Colonic mucosa (tissue), 4 donors: ENCODE measurements at regions not wholly inside any gene's neighbourhood (a gene's known extent, or its start where the extent isn't known, plus 50 kb on each side); places are given as distances from the start of the nearest gene placed in this dataset.

Experiments
- DNase-seq: peaks from one replicate; pipeline ENCODE4 v3.0.0-alpha.2; 2020
- H3K27ac ChIP-seq: fragments of 200-600 bp; one replicate; pipeline ENCODE4 v1.8.0; 2021
- H3K27me3 ChIP-seq: fragments of 200-600 bp; one replicate; pipeline ENCODE4 v1.8.0; 2021
- H3K36me3 ChIP-seq: fragments of 200-600 bp; one replicate; pipeline ENCODE4 v1.8.0; 2021
- H3K4me1 ChIP-seq: fragments of 200-600 bp; one replicate; pipeline ENCODE4 v1.8.0; 2021; ENCODE audit warnings: mild to moderate bottlenecking
- H3K4me3 ChIP-seq: fragments of 200-600 bp; one replicate; pipeline ENCODE4 v1.8.0; 2021
- H3K9ac ChIP-seq, 2 donors: one replicate each; pipeline ENCODE4 v1.7.0; 2013; ENCODE audit warnings: control low read depth in 2 of 2, low read depth in 2 of 2, low read length in 2 of 2
- H3K9me3 ChIP-seq: fragments of 200-600 bp; one replicate; pipeline ENCODE4 v1.8.0; 2021
- CTCF ChIP-seq: fragments of 200-600 bp; IDR thresholded peaks from one replicate; pipeline ENCODE4 v1.8.0; 2022; ENCODE audit warnings: antibody characterized with exemption, mild to moderate bottlenecking
- intact Hi-C: fragments of 100-400 bp; cut with DNase I; formaldehyde crosslinking; loops from one replicate; pipeline ENCODE4 v1.14.1; 2022
- donor health status: healthy.
- donor health status: DM: no; HTN: no; CAD: no.
- donor health status: DM: no; HTN: no; CAD: no.

- no peaks in the 10 kb centered on the region for H3K27me3 ChIP-seq
- H3K9ac ChIP-seq: no peak overlapping the region
- H3K27ac ChIP-seq: no peak overlapping the region
- no peak overlapping the region for H3K4me3 ChIP-seq
- no peaks in the 10 kb centered on the region for H3K36me3 ChIP-seq
- DNase-seq: no peak
- H3K9me3 ChIP-seq: no peaks in the 10 kb centered on the region
- no peak for TF ChIP-seq CTCF
- H3K4me1 ChIP-seq: no peaks in the 10 kb centered on the region
- intact Hi-C loops: no loop called here
These were observed 880.4 kb downstream of the TRIB2 start for GRCh38 chr2:13597176-13597575.

GRCh38 chr2:13601506-13601905 lies 884.8 kb downstream of the TRIB2 start:
- H3K27ac ChIP-seq: no peak overlapping the region
- intact Hi-C loops: no loop called here
- TF ChIP-seq CTCF: no peak
- H3K9me3 ChIP-seq: no peaks in the 10 kb centered on the region
- DNase-seq: no peak
- H3K4me3 ChIP-seq: no peak overlapping the region
- no peaks in the 10 kb centered on the region for H3K4me1 ChIP-seq
- no peaks in the 10 kb centered on the region for H3K27me3 ChIP-seq
- no peak overlapping the region for H3K9ac ChIP-seq
- H3K36me3 ChIP-seq: no peaks in the 10 kb centered on the region

- intact Hi-C loops: no loop called here
- Histone ChIP-seq H3K9ac (no peak overlapping the region), H3K27me3 (no peaks in the 10 kb centered on the region), H3K36me3 (no peaks in the 10 kb centered on the region), H3K27ac (no peak overlapping the region), H3K4me1 (no peaks in the 10 kb centered on the region), H3K4me3 (no peak overlapping the region), H3K9me3 (no peaks in the 10 kb centered on the region)
- no peak for DNase-seq
- no peak for TF ChIP-seq CTCF
These were observed 888.4 kb downstream of the TRIB2 start for GRCh38 chr2:13604951-13605661.

- no peak for DNase-seq
- Histone ChIP-seq H3K4me3 (no peak overlapping the region), H3K27ac (no peak overlapping the region), H3K36me3 (no peaks in the 10 kb centered on the region), H3K27me3 (no peaks in the 10 kb centered on the region), H3K9ac (no peak overlapping the region), H3K9me3 (no peaks in the 10 kb centered on the region), H3K4me1 (no peaks in the 10 kb centered on the region)
- intact Hi-C loops: no loop called here
- no peak for TF ChIP-seq CTCF
These were observed 890.4 kb downstream of the TRIB2 start for GRCh38 chr2:13607139-13607538.

- no peak for DNase-seq
- no peak overlapping the region for H3K27ac ChIP-seq
- no peak overlapping the region for H3K9ac ChIP-seq
- no peaks in the 10 kb centered on the region for H3K4me1 ChIP-seq
- H3K4me3 ChIP-seq: no peak overlapping the region
- no peaks in the 10 kb centered on the region for H3K27me3 ChIP-seq
- intact Hi-C loops: no loop called here
- H3K9me3 ChIP-seq: no peaks in the 10 kb centered on the region
- H3K36me3 ChIP-seq: no peaks in the 10 kb centered on the region
- TF ChIP-seq CTCF: no peak
These were observed 895.2 kb downstream of the TRIB2 start for GRCh38 chr2:13611939-13612338.
